K562 (cell line): ENCODE measurements at regions not wholly inside any gene's neighbourhood (a gene's known extent, or its start where the extent isn't known, plus 50 kb on each side); places are given as distances from the start of the nearest gene placed in this dataset.

ENCODE experiments used
- CAMTA2 ChIP-seq: fragments of 250-450 bp; sonication (Bioruptor Pico); conservative IDR thresholded peaks from 2 replicates; pipeline ENCODE4 v1.5.1; 2022
- EP400 ChIP-seq: fragments of 450-650 bp; IDR thresholded peaks from 2 replicates; pipeline ENCODE4 v1.6.1; 2017; ENCODE audit warnings: antibody characterized with exemption, mild to moderate bottlenecking, moderate library complexity
- KDM4B ChIP-seq, 2 experiments: fragments of 450-650 bp in 1 of 2; sonication (generic) in 1 of 2; IDR thresholded peaks; 2 replicates each; pipeline ENCODE4 v1.6.1; 2016 to 2017; ENCODE audit warnings: borderline replicate concordance in 2 of 2, antibody characterized with exemption in 1 of 2, low read depth in 1 of 2, mild to moderate bottlenecking in 1 of 2
- KLF16 ChIP-seq: IDR thresholded peaks from 2 replicates; pipeline ENCODE4 v1.6.1; 2016; ENCODE audit warnings: antibody characterized with exemption
- MCM7 ChIP-seq, 2 experiments: fragments of 450-650 bp; IDR thresholded peaks; 2 replicates each; pipeline ENCODE4 v1.6.1; 2016 to 2018
- MNT ChIP-seq, 2 experiments: fragments of 450-650 bp; conservative IDR thresholded peaks; 2 replicates each; pipeline ENCODE4 v1.6.1; 2017; ENCODE audit warnings: mild to moderate bottlenecking in 2 of 2, moderate library complexity in 2 of 2
- NELFE ChIP-seq: IDR thresholded peaks from 2 replicates; pipeline ENCODE4 v1.6.1; 2011; ENCODE audit warnings: mild to moderate bottlenecking; ENCODE audit not compliant: insufficient read depth, insufficient read length
- NR2C2 ChIP-seq, 2 experiments: fragments of 200-800 bp in 1 of 2; sonication (Bioruptor generic) in 1 of 2; sonication (generic) in 1 of 2; formaldehyde crosslinking in 1 of 2; IDR thresholded peaks; 2 replicates each; pipeline versions ENCODE4 v1.6.1 to v1.8.0; 2016 to 2022; ENCODE audit warnings: mild to moderate bottlenecking in 1 of 2, missing compliant biosample characterization in 1 of 2, missing genetic modification characterization in 1 of 2, missing genetic modification reagents in 1 of 2
- POLR2G ChIP-seq: fragments of 200-400 bp; formaldehyde crosslinking; IDR thresholded peaks from 2 replicates; pipeline ENCODE4 v1.6.1; 2017; ENCODE audit warnings: low read depth, mild to moderate bottlenecking, antibody characterized with exemption, low read length, moderate library complexity
- PPARD ChIP-seq: fragments of 250-450 bp; sonication (Bioruptor Pico); IDR thresholded peaks from 2 replicates; pipeline ENCODE4 v1.8.0; 2022; ENCODE audit warnings: inconsistent platforms, mild to moderate bottlenecking, moderate library complexity
- RERE ChIP-seq: sonication (generic); formaldehyde crosslinking; IDR thresholded peaks from 2 replicates; pipeline ENCODE4 v1.8.0; 2023; ENCODE audit warnings: missing genetic modification reagents, mild to moderate bottlenecking, borderline replicate concordance
- SMC3 ChIP-seq: conservative IDR thresholded peaks from 2 replicates; pipeline ENCODE4 v1.6.1; 2011; ENCODE audit warnings: low read depth, low read length, improper control_type of control experiment; ENCODE audit not compliant: insufficient read depth
- ZBTB9 ChIP-seq: fragments of 450-650 bp; formaldehyde crosslinking; IDR thresholded peaks from 2 replicates; pipeline ENCODE4 v1.4.0; 2020; ENCODE audit warnings: mild to moderate bottlenecking, moderate library complexity
- ZNF277 ChIP-seq: fragments of 250-450 bp; sonication (Bioruptor Pico); IDR thresholded peaks from 2 replicates; pipeline ENCODE4 v1.8.0; 2022; ENCODE audit warnings: inconsistent platforms, mild to moderate bottlenecking, moderate library complexity, borderline replicate concordance
- ZNF354B ChIP-seq: fragments of 250-450 bp; sonication (Bioruptor Pico); IDR thresholded peaks from 2 replicates; pipeline ENCODE4 v1.4.0; 2020
- ZNF655 ChIP-seq: fragments of 250-450 bp; sonication (Bioruptor Pico); IDR thresholded peaks from 2 replicates; pipeline ENCODE4 v1.5.0; 2021

- TF ChIP-seq RERE (CRISPR knock-in tag) (no peak), EP400 (no peak), ZNF354B (CRISPR knock-in tag) (no peak), NELFE (no peak), ZNF277 (CRISPR knock-in tag) (no peak), MCM7 (IDR thresholded peaks at IDR 0.05) (no peak), NR2C2 (CRISPR knock-in tag; IDR thresholded peaks at IDR 0.05) (no peak), NR2C2 (tag; IDR thresholded peaks at IDR 0.05) (0 out of 2 replicates have a peak, but pooled peaks have one; percentile 21), ZNF655 (CRISPR knock-in tag) (no peak), PPARD (no peak), POLR2G (no peak), CAMTA2 (CRISPR knock-in tag) (no peak), SMC3 (peak; percentile 87), ZBTB9 (CRISPR knock-in tag) (peak; percentile 89; the same call in 1 of the 2 replicates), KDM4B (IDR thresholded peaks at IDR 0.05; ENCODE audit: borderline replicate concordance in 2 of 2, low read depth in 1 of 2) (no peak), KLF16 (0 out of 2 replicates have a peak, but pooled peaks have one; percentile 57), MNT (conservative IDR thresholded peaks at IDR 0.05) (0 out of 4 replicates have a peak, but pooled peaks of 1 of the 2 experiments have one; percentile 37)
These were observed 171.8 kb upstream of the GSE1 start (continued) for GRCh38 chr16:85441189-85441889.
